ENCODE measurements at regions not wholly inside any gene's neighbourhood (a gene's known extent, or its start where the extent isn't known, plus 50 kb on each side); places are given as distances from the start of the nearest gene placed in this dataset.

- Histone ChIP-seq H4K20me1 (ENCODE audit: insufficient read depth, low read length, poor library complexity, severe bottlenecking) (no peaks in the 10 kb centered on the region), H3K27me3 (ENCODE audit: insufficient read depth, low read length, poor library complexity, severe bottlenecking) (no peaks in the 10 kb centered on the region), H3K9me2 (replicated peaks; ENCODE audit: low read depth, low read length) (no peaks in the 10 kb centered on the region), H2AFZ (ENCODE audit: low read length) (no peak overlapping the region), H3K4me3 (ENCODE audit: low read length, poor library complexity, severe bottlenecking) (no peak overlapping the region), H3K4me2 (ENCODE audit: low read depth, low read length, poor library complexity, severe bottlenecking) (no peak overlapping the region), H3K9ac (ENCODE audit: low read depth, low read length, poor library complexity, severe bottlenecking) (no peak overlapping the region), H3K4me1 (ENCODE audit: insufficient read depth, low read length, poor library complexity, severe bottlenecking) (no peaks in the 10 kb centered on the region), H3K9me3 (ENCODE audit: insufficient read depth, low read depth, low read length) (no peaks in the 10 kb centered on the region), H3F3A (ENCODE audit: low read depth) (no peaks in the 10 kb centered on the region), H3K79me2 (ENCODE audit: insufficient read depth, low read length) (no peaks in the 10 kb centered on the region), H3K36me3 (ENCODE audit: insufficient read depth, low read length) (no peaks in the 10 kb centered on the region)
- no peak for TF ChIP-seq EZH2phosphoT487 (IDR thresholded peaks at IDR 0.05; ENCODE audit: borderline replicate concordance)
- TF ChIP-seq, protein P1, sequence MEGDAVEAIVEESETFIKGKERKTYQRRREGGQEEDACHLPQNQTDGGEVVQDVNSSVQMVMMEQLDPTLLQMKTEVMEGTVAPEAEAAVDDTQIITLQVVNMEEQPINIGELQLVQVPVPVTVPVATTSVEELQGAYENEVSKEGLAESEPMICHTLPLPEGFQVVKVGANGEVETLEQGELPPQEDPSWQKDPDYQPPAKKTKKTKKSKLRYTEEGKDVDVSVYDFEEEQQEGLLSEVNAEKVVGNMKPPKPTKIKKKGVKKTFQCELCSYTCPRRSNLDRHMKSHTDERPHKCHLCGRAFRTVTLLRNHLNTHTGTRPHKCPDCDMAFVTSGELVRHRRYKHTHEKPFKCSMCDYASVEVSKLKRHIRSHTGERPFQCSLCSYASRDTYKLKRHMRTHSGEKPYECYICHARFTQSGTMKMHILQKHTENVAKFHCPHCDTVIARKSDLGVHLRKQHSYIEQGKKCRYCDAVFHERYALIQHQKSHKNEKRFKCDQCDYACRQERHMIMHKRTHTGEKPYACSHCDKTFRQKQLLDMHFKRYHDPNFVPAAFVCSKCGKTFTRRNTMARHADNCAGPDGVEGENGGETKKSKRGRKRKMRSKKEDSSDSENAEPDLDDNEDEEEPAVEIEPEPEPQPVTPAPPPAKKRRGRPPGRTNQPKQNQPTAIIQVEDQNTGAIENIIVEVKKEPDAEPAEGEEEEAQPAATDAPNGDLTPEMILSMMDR (conservative IDR thresholded peaks at IDR 0.05; ENCODE audit: low read length): no peak
Observed at GRCh38 chr6:79426625-79427278, 110.5 kb downstream of the LCA5 start.

DNA sequence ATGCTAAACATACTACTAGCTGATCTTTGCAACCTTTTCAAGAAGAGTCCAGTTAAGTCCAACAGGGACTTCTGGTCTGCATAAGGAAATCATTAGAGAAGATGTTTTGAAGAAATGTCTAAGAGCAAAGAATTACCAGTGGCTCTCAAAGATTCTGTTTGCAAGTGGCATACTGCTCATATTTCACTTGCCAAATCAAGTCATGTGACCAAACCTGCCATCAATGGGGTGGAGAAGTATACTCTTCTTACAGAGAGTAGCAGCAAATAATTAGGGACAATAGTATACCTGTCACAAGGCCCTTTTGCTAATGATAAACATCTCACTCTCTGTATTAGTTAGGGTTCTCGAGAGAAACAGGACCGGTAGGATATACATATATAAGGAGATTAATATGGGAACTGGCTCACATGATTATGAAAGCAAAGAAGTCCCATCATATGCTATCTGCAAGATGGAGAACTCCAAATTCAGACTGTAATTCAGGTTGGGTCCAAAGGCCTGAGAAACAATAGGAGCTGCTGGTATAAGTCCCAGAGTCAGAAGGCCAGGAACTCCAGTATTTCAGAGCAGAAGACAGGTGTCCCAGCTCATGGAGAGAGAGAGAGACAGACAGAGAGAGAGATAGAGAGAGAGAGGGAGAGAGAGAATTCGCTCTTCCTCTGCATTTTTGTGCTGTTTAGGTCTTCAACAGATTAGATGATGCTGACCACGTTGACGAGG is 111.5 kb downstream of the LCA5 start:
- Histone ChIP-seq H3K79me2 (ENCODE audit: insufficient read depth, low read length) (no peaks in the 10 kb centered on the region), H3K9me2 (replicated peaks; ENCODE audit: low read depth, low read length) (no peaks in the 10 kb centered on the region), H3K9ac (ENCODE audit: low read depth, low read length, poor library complexity, severe bottlenecking) (no peak overlapping the region), H3K9me3 (ENCODE audit: insufficient read depth, low read depth, low read length) (no peaks in the 10 kb centered on the region), H3K4me3 (ENCODE audit: low read length, poor library complexity, severe bottlenecking) (no peak overlapping the region), H2AFZ (ENCODE audit: low read length) (no peak overlapping the region), H3K27me3 (ENCODE audit: insufficient read depth, low read length, poor library complexity, severe bottlenecking) (no peaks in the 10 kb centered on the region), H4K20me1 (ENCODE audit: insufficient read depth, low read length, poor library complexity, severe bottlenecking) (no peaks in the 10 kb centered on the region), H3K36me3 (ENCODE audit: insufficient read depth, low read length) (no peaks in the 10 kb centered on the region), H3K4me2 (ENCODE audit: low read depth, low read length, poor library complexity, severe bottlenecking) (no peak overlapping the region), H3K4me1 (ENCODE audit: insufficient read depth, low read length, poor library complexity, severe bottlenecking) (no peaks in the 10 kb centered on the region), H3F3A (ENCODE audit: low read depth) (no peaks in the 10 kb centered on the region)
- TF ChIP-seq EZH2phosphoT487 (IDR thresholded peaks at IDR 0.05; ENCODE audit: borderline replicate concordance): no peak
- TF ChIP-seq, protein P1 (conservative IDR thresholded peaks at IDR 0.05; ENCODE audit: low read length): no peak

- TF ChIP-seq, protein P1 (conservative IDR thresholded peaks at IDR 0.05; ENCODE audit: low read length): no peak
- TF ChIP-seq EZH2phosphoT487 (IDR thresholded peaks at IDR 0.05; ENCODE audit: borderline replicate concordance): no peak
- Histone ChIP-seq H2AFZ (ENCODE audit: low read length) (no peak overlapping the region), H4K20me1 (ENCODE audit: insufficient read depth, low read length, poor library complexity, severe bottlenecking) (no peaks in the 10 kb centered on the region), H3K79me2 (ENCODE audit: insufficient read depth, low read length) (no peaks in the 10 kb centered on the region), H3K9ac (ENCODE audit: low read depth, low read length, poor library complexity, severe bottlenecking) (no peak overlapping the region), H3K4me3 (ENCODE audit: low read length, poor library complexity, severe bottlenecking) (no peak overlapping the region), H3K27me3 (ENCODE audit: insufficient read depth, low read length, poor library complexity, severe bottlenecking) (no peaks in the 10 kb centered on the region), H3K36me3 (ENCODE audit: insufficient read depth, low read length) (no peaks in the 10 kb centered on the region), H3K4me1 (ENCODE audit: insufficient read depth, low read length, poor library complexity, severe bottlenecking) (peaks cover 7% of the 10 kb centered on the region), H3K4me2 (ENCODE audit: low read depth, low read length, poor library complexity, severe bottlenecking) (no peak overlapping the region), H3K9me2 (replicated peaks; ENCODE audit: low read depth, low read length) (no peaks in the 10 kb centered on the region), H3K9me3 (ENCODE audit: insufficient read depth, low read depth, low read length) (no peaks in the 10 kb centered on the region), H3F3A (ENCODE audit: low read depth) (no peaks in the 10 kb centered on the region)
Observed at GRCh38 chr6:79423216-79423615, 114.0 kb downstream of the LCA5 start.
